ENCODE measurements at regions not wholly inside any gene's neighbourhood (a gene's known extent, or its start where the extent isn't known, plus 50 kb on each side); places are given as distances from the start of the nearest gene placed in this dataset.

DNA sequence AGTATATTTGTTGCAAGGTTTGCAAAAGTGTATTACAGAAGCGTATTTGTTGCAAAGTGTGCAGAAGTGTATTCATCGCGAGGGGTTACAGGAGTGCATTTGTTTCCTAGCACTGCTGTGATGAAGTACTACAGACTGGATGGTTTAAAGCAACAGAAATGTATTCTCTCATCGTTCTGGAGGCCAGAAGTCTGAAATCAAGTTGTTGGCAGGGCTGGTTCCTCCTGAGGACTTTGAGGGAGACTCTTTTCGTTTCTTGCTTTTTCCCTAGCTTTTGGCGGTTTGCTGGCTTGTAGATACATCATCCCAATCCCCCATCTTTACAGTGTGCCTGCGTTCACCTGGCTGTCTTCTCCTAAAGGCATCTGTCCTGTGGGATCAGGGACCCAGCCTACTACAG is 127.9 kb upstream of the USP29 start:
- no peak for ATAC-seq (replicated peaks in 6 of 8)
- no peak overlapping the region for H3K27ac ChIP-seq
- H3K4me1 ChIP-seq (replicated peaks in 1 of 2): peaks cover 0 to 13% of the 10 kb centered on the region in 2 donors
- 0 to 65% (median 25%) methylated on average over 2 to 6 of the region's 7 CpGs; no CpG with 5 or more reads in 3 of the 10 experiments for WGBS, 10 experiments
- no peak overlapping the region for H3K4me3 ChIP-seq
- in situ Hi-C loops (cut with MboI; ENCODE audit: low pct_unique_long_range_greater_than_20kb in 2 of 9, low sequenced_read_pairs in 9 of 9, unreplicated experiment in 9 of 9): no loop called here

DNA sequence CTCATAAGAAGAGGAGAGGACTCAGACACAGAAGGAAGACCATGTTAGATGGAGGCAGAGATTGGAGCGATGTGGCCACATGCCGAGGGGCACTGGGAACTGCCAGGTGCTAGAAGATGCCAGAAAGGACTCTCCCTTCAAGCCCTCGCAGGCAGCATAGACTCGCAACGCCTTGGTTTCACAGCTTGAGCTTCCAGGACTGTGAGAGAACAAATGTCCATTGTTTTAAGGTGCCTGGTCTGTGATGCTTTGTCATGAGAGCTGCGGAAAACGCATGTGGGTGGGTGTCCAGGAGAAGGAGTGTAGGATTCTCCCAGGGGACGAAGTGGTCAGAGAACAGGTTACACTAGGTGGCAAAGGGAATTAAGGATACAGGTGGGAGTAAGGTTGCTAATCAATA is 125.9 kb upstream of the USP29 start:
- 20 to 84% (median 57%) methylated on average over 1 to 5 of the region's 8 CpGs; no CpG with 5 or more reads in 5 of the 10 experiments for WGBS, 10 experiments
- in situ Hi-C loops (cut with MboI; ENCODE audit: low pct_unique_long_range_greater_than_20kb in 2 of 9, low sequenced_read_pairs in 9 of 9, unreplicated experiment in 9 of 9): no loop called here
- H3K4me1 ChIP-seq (replicated peaks in 1 of 2): no peaks in the 10 kb centered on the region
- no peak for ATAC-seq (replicated peaks in 6 of 8)
- H3K4me3 ChIP-seq: no peak overlapping the region
- H3K27ac ChIP-seq: no peak overlapping the region

DNA sequence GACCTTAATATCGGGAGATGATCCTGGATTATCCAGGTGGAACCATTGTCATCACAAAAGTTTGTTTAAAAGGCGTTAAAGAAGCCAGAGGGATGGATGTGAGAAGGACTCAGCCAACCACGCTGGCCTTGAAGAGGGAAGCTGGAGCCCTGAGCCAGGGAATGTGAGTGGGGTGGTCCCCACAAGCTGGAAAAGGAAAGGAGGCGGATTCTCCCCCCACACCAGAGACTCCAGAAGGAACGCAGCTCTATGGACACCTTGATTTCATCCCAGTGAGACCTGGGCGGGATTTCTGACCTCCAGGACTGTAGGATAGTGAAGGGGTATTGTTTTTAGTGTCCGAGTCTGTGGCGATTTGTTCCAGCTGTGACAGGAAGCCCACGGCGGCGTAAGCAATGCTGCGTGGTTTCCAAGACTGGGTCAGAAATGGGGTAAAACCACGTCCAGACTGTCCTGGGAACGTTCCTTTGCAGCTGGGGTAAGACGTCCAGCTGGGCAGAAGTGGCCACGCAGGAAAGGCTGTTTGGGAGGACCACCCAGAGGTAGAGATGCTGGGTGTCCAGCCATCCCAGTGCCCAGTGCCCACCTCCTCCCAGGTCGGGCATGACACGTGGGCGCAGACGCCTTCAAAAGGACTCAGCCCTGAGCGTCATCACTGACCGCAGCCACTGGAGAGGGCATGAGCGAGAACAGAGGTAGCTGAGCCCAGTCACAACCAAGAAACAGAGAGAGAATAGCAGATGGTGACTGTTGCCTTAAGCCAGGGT is 125.4 kb upstream of the USP29 start:
- no peak overlapping the region for H3K4me3 ChIP-seq
- no peak for ATAC-seq (replicated peaks in 6 of 8)
- in situ Hi-C loops (cut with MboI; ENCODE audit: low pct_unique_long_range_greater_than_20kb in 2 of 9, low sequenced_read_pairs in 9 of 9, unreplicated experiment in 9 of 9): no loop called here
- WGBS, 10 experiments: 0 to 100% (median 52%) methylated on average over 1 to 18 of the region's 23 CpGs
- H3K4me1 ChIP-seq (replicated peaks in 1 of 2): no peaks in the 10 kb centered on the region
- no peak overlapping the region for H3K27ac ChIP-seq

DNA sequence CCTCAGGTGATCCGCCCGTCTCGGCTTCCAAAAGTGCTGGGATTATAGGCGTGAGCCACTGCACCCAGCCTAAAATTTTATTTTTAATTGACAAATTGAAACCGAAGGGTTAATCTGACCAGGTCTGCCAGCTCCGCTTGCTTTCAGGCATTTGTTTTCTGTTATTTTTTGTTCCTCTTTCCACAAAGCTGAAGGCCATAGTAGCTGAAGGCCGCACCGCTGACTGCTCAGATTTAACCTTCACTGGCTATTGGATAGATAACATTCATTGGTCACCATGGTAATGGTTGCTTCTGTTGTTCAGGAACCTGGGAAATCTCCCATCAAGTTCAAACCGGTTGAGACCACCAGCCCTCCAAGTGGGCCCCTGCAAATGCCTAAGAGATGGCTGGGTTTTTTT is 124.5 kb upstream of the USP29 start:
- WGBS, 10 experiments: 0 to 84% (median 28%) methylated on average over 1 to 8 of the region's 9 CpGs
- Histone ChIP-seq H3K4me1 (replicated peaks in 1 of 2) (no peaks in the 10 kb centered on the region), H3K4me3 (no peak overlapping the region), H3K27ac (no peak overlapping the region)
- peak in 5 of 8 experiments; percentile 53 to 100 (median 72) for ATAC-seq (replicated peaks in 6 of 8)
- in situ Hi-C loops (cut with MboI; ENCODE audit: low pct_unique_long_range_greater_than_20kb in 2 of 9, low sequenced_read_pairs in 9 of 9, unreplicated experiment in 9 of 9): no loop called here

DNA sequence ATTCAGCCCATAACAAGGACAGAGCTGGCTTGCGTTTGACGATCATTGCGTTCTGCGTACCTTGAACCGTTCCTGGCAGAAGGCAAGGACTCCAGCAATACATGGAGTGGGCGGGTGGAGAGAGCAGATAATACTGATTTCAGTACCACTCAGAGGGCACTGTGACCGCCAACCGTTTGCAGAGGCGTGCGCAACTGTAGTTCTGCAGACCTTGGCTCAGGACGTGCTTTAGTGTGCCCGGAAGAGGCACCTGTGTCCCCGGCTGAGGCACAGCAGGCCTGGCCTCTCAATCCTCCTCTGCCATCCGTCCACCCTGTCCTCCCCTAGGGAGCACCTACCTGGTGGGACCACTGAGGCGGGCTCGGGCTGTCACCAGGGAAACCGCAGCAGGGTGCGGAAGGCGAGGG is 117.6 kb upstream of the USP29 start:
- H3K27ac ChIP-seq: no peak overlapping the region
- in situ Hi-C loops (cut with MboI; ENCODE audit: low pct_unique_long_range_greater_than_20kb in 2 of 9, low sequenced_read_pairs in 9 of 9, unreplicated experiment in 9 of 9): no loop called here
- no peak overlapping the region for H3K4me3 ChIP-seq
- WGBS, 10 experiments: 58 to 100% (median 80%) methylated on average over 1 to 11 of the region's 19 CpGs; no CpG with 5 or more reads in 3 of the 10 experiments
- H3K4me1 ChIP-seq (replicated peaks in 1 of 2): no peaks in the 10 kb centered on the region
- ATAC-seq (replicated peaks in 6 of 8): no peak

DNA sequence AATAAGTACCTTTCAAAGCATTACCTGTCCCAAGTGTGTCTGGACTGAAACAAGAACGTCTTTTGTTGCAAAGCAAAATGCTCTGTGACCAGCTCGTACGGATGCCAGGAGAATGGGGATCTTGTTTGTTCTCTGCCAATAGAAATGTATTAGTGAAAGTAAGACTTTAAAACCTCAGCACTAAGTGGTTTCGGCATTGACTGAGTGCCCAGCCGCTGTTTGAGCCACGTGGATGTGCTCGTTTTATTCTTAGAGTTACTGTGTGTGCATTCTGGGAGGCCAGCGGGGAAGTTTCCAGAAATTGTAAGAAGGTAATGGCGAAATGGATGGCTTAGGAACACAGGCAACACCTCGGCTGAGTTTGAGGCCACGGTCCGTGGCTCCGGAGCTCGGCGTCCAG is 117.1 kb upstream of the USP29 start:
- in situ Hi-C loops (cut with MboI; ENCODE audit: low pct_unique_long_range_greater_than_20kb in 2 of 9, low sequenced_read_pairs in 9 of 9, unreplicated experiment in 9 of 9): no loop called here
- 0 to 83% (median 34%) methylated on average over 3 to 15 of the region's 15 CpGs; no CpG with 5 or more reads in 1 of the 10 experiments for WGBS, 10 experiments
- ATAC-seq (replicated peaks in 6 of 8): no peak
- Histone ChIP-seq H3K4me3 (no peak overlapping the region), H3K4me1 (replicated peaks in 1 of 2) (no peaks in the 10 kb centered on the region), H3K27ac (no peak overlapping the region)

DNA sequence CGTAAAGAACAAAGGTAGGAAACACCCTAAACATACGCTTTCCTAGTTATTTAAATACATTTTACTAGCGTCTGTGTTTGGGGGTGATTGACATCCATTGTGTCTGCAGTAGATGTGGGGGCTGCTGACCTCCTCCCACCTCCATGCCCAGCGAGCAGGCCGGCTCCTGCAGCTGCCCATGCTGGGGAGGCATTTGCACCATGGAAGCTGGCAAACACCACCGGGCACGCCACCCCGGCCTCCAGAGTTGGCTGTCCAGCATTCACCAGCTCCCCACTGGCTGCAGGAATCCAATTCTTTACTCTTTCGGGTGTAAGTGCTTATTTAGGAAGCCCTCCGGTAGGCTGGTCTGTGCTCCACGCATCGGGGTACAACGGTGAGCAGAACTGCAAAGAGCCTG is 115.4 kb upstream of the USP29 start:
- H3K4me1 ChIP-seq (replicated peaks in 1 of 2): no peaks in the 10 kb centered on the region
- no peak overlapping the region for H3K27ac ChIP-seq
- H3K4me3 ChIP-seq: no peak overlapping the region
- WGBS, 10 experiments: 17 to 100% (median 69%) methylated on average over 1 to 11 of the region's 13 CpGs; no CpG with 5 or more reads in 1 of the 10 experiments
- in situ Hi-C loops (cut with MboI; ENCODE audit: low pct_unique_long_range_greater_than_20kb in 2 of 9, low sequenced_read_pairs in 9 of 9, unreplicated experiment in 9 of 9): no loop called here
- no peak for ATAC-seq (replicated peaks in 6 of 8)

DNA sequence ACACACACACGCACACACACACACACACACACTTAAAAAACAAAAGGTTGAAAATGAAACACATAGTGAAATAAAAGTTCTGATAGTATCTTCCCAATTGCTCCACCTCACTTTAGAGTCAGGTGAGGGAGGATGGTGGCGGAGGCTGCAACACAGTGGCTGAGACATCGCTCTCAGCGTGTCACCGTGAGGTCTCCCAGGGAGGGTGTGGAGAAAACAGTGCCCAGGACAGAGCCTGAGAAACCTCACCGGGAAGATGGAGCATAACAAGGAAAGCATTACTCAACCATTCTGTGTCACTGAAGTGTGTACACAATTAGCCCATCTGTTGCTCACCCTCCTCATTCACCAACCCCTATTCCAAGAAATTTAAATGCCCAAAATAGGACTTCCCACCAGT is 111.4 kb upstream of the USP29 start:
- WGBS, 10 experiments: 0 to 83% (median 32%) methylated on average over 1 to 6 of the region's 6 CpGs; no CpG with 5 or more reads in 4 of the 10 experiments
- no peak overlapping the region for H3K27ac ChIP-seq
- no peak for ATAC-seq (replicated peaks in 6 of 8)
- in situ Hi-C loops (cut with MboI; ENCODE audit: low pct_unique_long_range_greater_than_20kb in 2 of 9, low sequenced_read_pairs in 9 of 9, unreplicated experiment in 9 of 9): no loop called here
- H3K4me3 ChIP-seq: no peak overlapping the region
- no peaks in the 10 kb centered on the region for H3K4me1 ChIP-seq (replicated peaks in 1 of 2)

DNA sequence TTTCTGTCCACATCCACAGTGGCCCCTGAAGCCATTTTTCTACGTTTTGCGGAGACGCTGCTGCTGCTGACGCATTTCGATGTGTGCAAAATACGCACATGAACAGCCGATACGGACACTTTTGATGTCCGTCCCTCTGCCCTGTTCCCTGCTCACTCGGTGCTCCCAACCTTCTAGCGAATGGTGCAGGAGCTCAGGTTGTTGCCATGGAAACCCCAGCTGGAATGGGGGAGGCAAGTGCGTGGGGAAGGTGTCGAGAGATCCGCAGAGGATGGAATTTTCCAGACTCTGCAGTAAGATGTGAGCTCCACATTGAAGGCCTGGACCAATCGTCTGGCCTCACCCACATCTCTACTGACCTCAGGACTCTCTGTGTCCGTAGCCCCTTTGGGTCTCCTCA is 109.2 kb upstream of the USP29 start:
- H3K27ac ChIP-seq: no peak overlapping the region
- peak in 1 of 8 experiments; percentile 39 for ATAC-seq (replicated peaks in 6 of 8)
- WGBS, 10 experiments: 33 to 100% (median 71%) methylated on average over 1 to 13 of the region's 16 CpGs; no CpG with 5 or more reads in 3 of the 10 experiments
- in situ Hi-C loops (cut with MboI; ENCODE audit: low pct_unique_long_range_greater_than_20kb in 2 of 9, low sequenced_read_pairs in 9 of 9, unreplicated experiment in 9 of 9): no loop called here
- H3K4me1 ChIP-seq (replicated peaks in 1 of 2): no peaks in the 10 kb centered on the region
- H3K4me3 ChIP-seq: no peak overlapping the region

DNA sequence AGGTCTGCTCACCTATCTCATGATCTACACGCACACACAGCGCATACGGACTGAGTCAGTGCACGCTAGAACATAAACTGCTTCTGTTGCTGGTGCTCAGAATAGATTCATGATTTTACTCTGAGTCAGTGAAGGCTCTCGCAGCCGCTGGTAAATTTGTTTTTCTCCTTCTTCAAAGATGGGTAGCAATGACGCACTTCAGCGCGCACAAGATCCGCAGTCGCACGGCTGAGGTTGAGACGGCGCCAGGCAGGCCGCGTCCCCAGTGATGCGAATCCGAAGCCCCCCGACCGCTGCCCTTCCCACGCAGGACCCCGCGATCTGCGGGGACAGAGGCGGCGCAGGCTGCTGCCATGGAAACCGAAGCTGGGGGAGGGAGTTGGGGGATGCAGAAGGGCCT is 103.7 kb upstream of the USP29 start:
- Histone ChIP-seq H3K4me1 (replicated peaks in 1 of 2) (no peaks in the 10 kb centered on the region), H3K27ac (no peak overlapping the region), H3K4me3 (no peak overlapping the region)
- in situ Hi-C loops (cut with MboI; ENCODE audit: low pct_unique_long_range_greater_than_20kb in 2 of 9, low sequenced_read_pairs in 9 of 9, unreplicated experiment in 9 of 9): no loop called here
- no peak for ATAC-seq (replicated peaks in 6 of 8)
- 78 to 91% (median 89%) methylated on average over 4 to 18 of the region's 27 CpGs; no CpG with 5 or more reads in 4 of the 10 experiments for WGBS, 10 experiments

DNA sequence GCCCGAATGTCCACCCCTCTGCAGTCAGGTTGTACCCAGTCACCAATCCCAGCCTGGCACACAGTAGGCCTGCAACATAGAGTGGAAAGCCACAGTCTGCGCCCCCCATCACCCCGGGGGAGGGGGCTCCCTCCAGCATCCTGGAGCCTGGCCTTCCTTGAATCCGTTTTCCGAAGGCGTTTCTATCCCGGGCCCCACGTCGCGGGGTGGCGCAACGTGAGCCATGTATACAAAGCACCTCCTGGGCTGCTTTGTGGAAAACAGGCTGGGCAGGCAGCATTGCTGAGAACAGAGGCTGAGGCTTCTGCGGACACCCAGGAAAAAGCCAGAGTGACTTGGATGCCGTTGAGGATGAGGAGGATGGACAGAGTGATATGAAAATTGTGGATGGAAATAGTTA is 103.3 kb upstream of the USP29 start:
- no peak for ATAC-seq (replicated peaks in 6 of 8)
- Histone ChIP-seq H3K4me3 (no peak overlapping the region), H3K27ac (no peak overlapping the region), H3K4me1 (replicated peaks in 1 of 2) (no peaks in the 10 kb centered on the region)
- 0 to 88% (median 71%) methylated on average over 1 to 11 of the region's 14 CpGs; no CpG with 5 or more reads in 3 of the 10 experiments for WGBS, 10 experiments
- in situ Hi-C loops (cut with MboI; ENCODE audit: low pct_unique_long_range_greater_than_20kb in 2 of 9, low sequenced_read_pairs in 9 of 9, unreplicated experiment in 9 of 9): no loop called here

DNA sequence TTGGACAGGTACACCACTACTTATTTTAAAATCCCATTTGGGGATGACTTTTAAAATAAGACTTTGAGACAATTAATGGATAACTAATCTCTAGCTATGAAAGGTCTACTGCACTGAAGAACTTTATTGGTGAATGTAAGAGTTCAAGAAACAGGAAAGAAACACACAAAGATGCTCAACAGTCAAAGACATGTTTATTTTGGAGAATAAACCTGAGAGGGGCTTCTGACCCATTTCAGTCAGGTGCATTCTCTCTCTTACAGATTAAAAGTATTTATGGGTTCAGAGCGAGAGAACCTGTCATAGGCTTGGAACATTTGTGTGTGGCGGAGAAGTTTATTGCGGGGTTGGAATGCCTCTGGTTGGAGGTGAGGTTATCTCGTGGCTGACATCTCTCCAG is 94.3 kb upstream of the USP29 start:
- in situ Hi-C loops (cut with MboI; ENCODE audit: low pct_unique_long_range_greater_than_20kb in 2 of 9, low sequenced_read_pairs in 9 of 9, unreplicated experiment in 9 of 9): no loop called here
- no peak for ATAC-seq (replicated peaks in 6 of 8)
- WGBS, 10 experiments: 0 to 80% (median 62%) methylated on average over 1 to 3 of the region's 4 CpGs; no CpG with 5 or more reads in 4 of the 10 experiments
- Histone ChIP-seq H3K27ac (no peak overlapping the region), H3K4me1 (replicated peaks in 1 of 2) (no peaks in the 10 kb centered on the region), H3K4me3 (no peak overlapping the region)

DNA sequence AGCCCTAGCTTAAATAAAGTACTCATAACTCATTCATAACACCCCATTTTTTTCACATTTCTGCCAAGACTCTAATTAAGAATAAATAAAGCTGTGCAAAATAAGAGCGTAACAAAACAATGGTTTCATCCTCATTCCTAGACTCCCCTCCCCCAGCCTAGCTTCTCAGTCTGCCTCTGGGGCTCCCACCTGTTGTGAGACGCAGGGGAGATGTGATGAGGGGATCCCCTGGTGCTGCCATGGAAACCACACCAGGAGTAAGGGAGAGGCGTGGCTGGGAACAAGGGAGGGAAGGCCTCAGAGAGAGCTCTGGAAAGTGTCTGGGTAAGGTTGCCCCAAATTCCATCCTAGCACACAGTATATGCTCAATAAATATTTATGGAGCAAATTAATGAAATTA is 93.3 kb upstream of the USP29 start:
- H3K4me3 ChIP-seq: no peak overlapping the region
- in situ Hi-C loops (cut with MboI; ENCODE audit: low pct_unique_long_range_greater_than_20kb in 2 of 9, low sequenced_read_pairs in 9 of 9, unreplicated experiment in 9 of 9): no loop called here
- H3K27ac ChIP-seq: no peak overlapping the region
- no peak for ATAC-seq (replicated peaks in 6 of 8)
- no peaks in the 10 kb centered on the region for H3K4me1 ChIP-seq (replicated peaks in 1 of 2)
- WGBS, 10 experiments: 13 to 100% (median 36%) methylated on average over 1 to 3 of the region's 3 CpGs; no CpG with 5 or more reads in 5 of the 10 experiments

DNA sequence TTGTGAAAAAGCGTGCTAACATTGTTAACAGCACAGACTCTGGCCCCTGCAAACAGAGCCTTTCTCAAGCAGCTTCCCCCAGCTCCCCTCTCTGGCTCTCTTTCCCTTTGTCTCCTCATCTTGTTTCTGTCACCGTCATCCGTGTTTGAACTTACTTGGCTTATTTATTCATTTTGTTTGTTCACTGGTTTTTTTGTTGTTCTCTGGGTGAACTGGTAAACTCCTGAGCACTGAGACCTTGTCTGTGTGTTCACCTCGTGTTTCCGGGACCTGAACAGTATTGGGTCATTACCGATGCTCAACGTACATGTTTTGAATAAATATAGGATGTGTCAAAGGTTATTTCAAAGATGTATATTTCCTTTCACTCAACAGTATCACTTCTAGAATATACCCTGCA is 92.4 kb upstream of the USP29 start:
- Histone ChIP-seq H3K4me3 (no peak overlapping the region), H3K4me1 (replicated peaks in 1 of 2) (no peaks in the 10 kb centered on the region), H3K27ac (no peak overlapping the region)
- WGBS, 10 experiments: 29 to 94% (median 66%) methylated on average over 2 to 7 of the region's 7 CpGs; no CpG with 5 or more reads in 1 of the 10 experiments
- in situ Hi-C loops (cut with MboI; ENCODE audit: low pct_unique_long_range_greater_than_20kb in 2 of 9, low sequenced_read_pairs in 9 of 9, unreplicated experiment in 9 of 9): no loop called here
- ATAC-seq (replicated peaks in 6 of 8): no peak
